HepG2 (cell line): ENCODE measurements at regions not wholly inside any gene's neighbourhood (a gene's known extent, or its start where the extent isn't known, plus 50 kb on each side); places are given as distances from the start of the nearest gene placed in this dataset.
A peak's percentile ranks its signal among the peaks of the same experiment; 100 is the strongest.

Experiments used
- AKAP8 ChIP-seq: sonication (generic); formaldehyde crosslinking; IDR thresholded peaks from 2 replicates; pipeline ENCODE4 v1.5.1; 2020; ENCODE audit warnings: mild to moderate bottlenecking, missing genetic modification reagents
- CREB1 ChIP-seq, 2 experiments: fragments of 450-650 bp in 1 of 2; IDR thresholded peaks; 2 replicates each; pipeline ENCODE4 v1.6.1; 2016 to 2017; ENCODE audit warnings: control low read depth in 1 of 2, mild to moderate bottlenecking in 1 of 2, missing compliant biosample characterization in 1 of 2, missing genetic modification characterization in 1 of 2
- HOMEZ ChIP-seq: IDR thresholded peaks from 2 replicates; pipeline ENCODE4 v1.6.1; 2016; ENCODE audit warnings: low read depth
- KLF16 ChIP-seq, 2 experiments: sonication (generic) in 1 of 2; formaldehyde crosslinking in 1 of 2; IDR thresholded peaks; 2 replicates each; pipeline versions ENCODE4 v1.6.1 to v1.8.0; 2016 to 2023; ENCODE audit warnings: missing genetic modification reagents in 2 of 2, missing compliant biosample characterization in 1 of 2
- LRRFIP1 ChIP-seq: sonication (generic); formaldehyde crosslinking; conservative IDR thresholded peaks from 2 replicates; pipeline ENCODE4 v1.4.0; 2020; ENCODE audit warnings: missing genetic modification reagents
- PBX3 ChIP-seq: sonication (generic); formaldehyde crosslinking; IDR thresholded peaks from 2 replicates; pipeline ENCODE4 v1.8.1; 2023; ENCODE audit warnings: missing genetic modification reagents, inconsistent platforms, borderline replicate concordance
- PHF8 ChIP-seq: sonication (generic); formaldehyde crosslinking; IDR thresholded peaks from 2 replicates; pipeline ENCODE4 v1.5.0; 2020; ENCODE audit warnings: missing genetic modification reagents
- SALL2 ChIP-seq: sonication (generic); formaldehyde crosslinking; IDR thresholded peaks from 2 replicates; pipeline ENCODE4 v1.8.1; 2023; ENCODE audit warnings: mild to moderate bottlenecking, missing genetic modification reagents, inconsistent platforms
- TBX3 ChIP-seq: fragments of 450-650 bp; IDR thresholded peaks from 2 replicates; pipeline ENCODE4 v1.6.1; 2017; ENCODE audit warnings: antibody characterized with exemption, mild to moderate bottlenecking, inconsistent platforms, borderline replicate concordance
- ZNF292 ChIP-seq: sonication (generic); formaldehyde crosslinking; IDR thresholded peaks from 2 replicates; pipeline ENCODE4 v1.8.1; 2022; ENCODE audit warnings: mild to moderate bottlenecking, low read depth, missing genetic modification reagents, borderline replicate concordance
- ZNF687 ChIP-seq: sonication (generic); formaldehyde crosslinking; IDR thresholded peaks from 2 replicates; pipeline ENCODE4 v1.5.1; 2020; ENCODE audit warnings: mild to moderate bottlenecking, missing genetic modification reagents, moderate library complexity
- ZNF713 ChIP-seq: sonication (generic); formaldehyde crosslinking; IDR thresholded peaks from 2 replicates; pipeline ENCODE4 v1.4.0; 2020; ENCODE audit warnings: mild to moderate bottlenecking, missing genetic modification reagents
- ZNF839 ChIP-seq: sonication (generic); formaldehyde crosslinking; IDR thresholded peaks from 2 replicates; pipeline ENCODE4 v1.4.0; 2020; ENCODE audit warnings: missing genetic modification reagents, mild to moderate bottlenecking, borderline replicate concordance
- ZSCAN25 ChIP-seq: sonication (generic); formaldehyde crosslinking; IDR thresholded peaks from 2 replicates; pipeline ENCODE4 v1.8.0; 2022; ENCODE audit warnings: mild to moderate bottlenecking, missing genetic modification reagents

GRCh38 chr1:121519042-121519755, 334.4 kb downstream of the SRGAP2C start (continued):
- TF ChIP-seq KLF16 (CRISPR knock-in tag; IDR thresholded peaks at IDR 0.05) (peak in 1 of 2 experiments; percentile 53; a peak in 2 of 4 replicates), ZNF713 (CRISPR knock-in tag) (peak; percentile 82; the same call in 1 of the 2 replicates), PBX3 (CRISPR knock-in tag) (no peak), ZNF839 (CRISPR knock-in tag) (no peak), ZNF687 (CRISPR knock-in tag) (peak; percentile 99), SALL2 (CRISPR knock-in tag) (no peak; the same call in 1 of the 2 replicates), PHF8 (CRISPR knock-in tag) (peak; percentile 77), TBX3 (no peak), LRRFIP1 (CRISPR knock-in tag) (no peak), HOMEZ (CRISPR knock-in tag) (no peak), ZNF292 (CRISPR knock-in tag) (peak; percentile 53; the same call in 1 of the 2 replicates), AKAP8 (no peak), ZSCAN25 (CRISPR knock-in tag) (peak; percentile 84; the same call in 1 of the 2 replicates), CREB1 (IDR thresholded peaks at IDR 0.05) (no peak), CREB1 (CRISPR knock-in tag; IDR thresholded peaks at IDR 0.05) (no peak)
